ENCODE measurements at regions not wholly inside any gene's neighbourhood (a gene's known extent, or its start where the extent isn't known, plus 50 kb on each side); places are given as distances from the start of the nearest gene placed in this dataset.
"Not testable (repeated sequence)": the region's sequence is repeated elsewhere in the genome, so short reads cannot be mapped to it uniquely, and the experiment has no call there.

DNA sequence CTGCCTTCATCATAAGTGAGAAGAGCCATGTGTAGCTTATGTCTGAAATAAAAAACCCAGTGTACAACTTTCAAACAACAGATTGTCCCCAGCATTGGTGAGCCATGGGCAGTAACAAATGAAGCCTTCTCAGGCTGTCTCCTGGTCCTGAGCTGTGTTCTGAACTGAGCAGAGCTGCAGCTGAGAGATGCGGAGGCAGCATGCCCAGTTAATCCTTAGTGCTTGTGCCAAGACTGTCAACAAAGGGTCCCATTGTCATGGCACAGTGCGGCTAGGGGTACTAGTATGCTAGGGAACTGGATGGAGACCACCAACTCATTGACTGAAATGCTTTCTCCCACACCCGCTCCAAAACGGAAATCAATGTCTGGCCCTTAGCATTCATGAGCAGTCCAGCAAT, 154.3 kb downstream of the RMST start:
- H3K27ac ChIP-seq (ENCODE audit: low read depth, low read length): no peak overlapping the region
- WGBS, 3 donors: 84 to 88% (median 84%) methylated on average over 4 of the region's 4 CpGs

DNA sequence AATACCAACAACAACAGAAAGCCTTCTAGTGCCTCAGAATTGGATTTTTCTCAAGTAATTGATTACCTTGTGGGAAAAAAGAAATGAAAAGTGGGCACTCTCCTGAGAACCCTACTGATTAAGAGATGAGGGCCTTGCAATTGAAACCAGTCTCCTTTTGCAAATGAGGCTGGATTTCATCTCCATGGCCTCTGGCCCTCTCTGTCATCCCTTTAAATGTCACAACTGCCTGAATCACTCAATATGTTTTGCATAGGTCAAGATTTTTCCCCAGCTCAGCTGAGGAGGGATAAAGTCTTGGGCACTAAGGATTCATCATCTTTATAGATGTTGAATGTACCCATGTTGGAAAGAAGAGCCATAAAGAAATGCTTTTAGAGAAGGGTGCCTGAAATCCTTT, 166.4 kb downstream of the RMST start:
- H3K27ac ChIP-seq (ENCODE audit: low read depth, low read length): no peak overlapping the region

DNA sequence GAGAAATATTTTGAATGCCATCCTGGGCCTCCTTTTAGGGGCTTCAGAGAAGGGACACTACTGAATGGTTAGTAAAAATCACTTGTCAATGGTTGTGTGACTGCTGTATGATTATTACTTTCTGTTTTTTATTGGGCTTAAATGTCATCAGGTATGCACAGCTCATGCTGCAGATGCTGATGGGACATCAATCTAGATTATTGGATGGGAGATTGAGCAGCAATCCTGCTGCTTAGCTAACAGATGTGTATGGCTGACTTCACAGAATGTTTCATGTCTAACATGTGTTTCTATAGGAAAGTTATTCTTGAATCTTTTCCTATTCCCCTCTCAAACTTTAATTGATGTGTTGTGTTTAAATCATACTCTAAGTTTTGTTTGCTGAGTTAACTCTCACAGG, 166.8 kb downstream of the RMST start:
- H3K27ac ChIP-seq (ENCODE audit: low read depth, low read length): no peak overlapping the region

- WGBS, 3 donors: 76 to 90% (median 85%) methylated on average over 2 of the region's 2 CpGs
- H3K27ac ChIP-seq (ENCODE audit: low read depth, low read length): no peak overlapping the region
These were observed 167.8 kb downstream of the RMST start for GRCh38 chr12:97630356-97630755.

- 45 to 67% (median 53%) methylated on average over 4 of the region's 4 CpGs for WGBS, 3 donors
- no peak overlapping the region for H3K27ac ChIP-seq (ENCODE audit: low read depth, low read length)
These were observed 168.3 kb downstream of the RMST start for GRCh38 chr12:97630875-97631274.

DNA sequence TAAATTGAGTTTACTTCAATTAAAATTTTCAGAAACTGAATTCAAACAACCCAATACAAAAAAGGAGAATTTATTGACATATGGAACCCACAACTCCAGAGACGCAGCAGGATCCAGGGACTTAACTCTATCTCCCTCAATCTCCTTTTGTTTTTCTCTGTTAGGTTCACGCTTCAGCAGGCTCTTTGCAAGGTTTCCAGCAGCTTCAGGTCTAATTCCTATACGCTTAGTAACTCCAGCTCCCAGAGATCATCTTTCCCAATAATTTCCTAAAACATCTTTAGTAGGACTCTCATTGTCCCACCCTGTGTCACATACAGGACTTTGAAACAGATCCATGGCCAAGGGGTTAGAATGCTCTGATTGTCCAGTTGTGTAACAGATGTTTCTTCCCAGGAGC, 175.2 kb downstream of the RMST start:
- 71 to 89% (median 87%) methylated on average over 3 of the region's 3 CpGs for WGBS, 3 donors
- no peak overlapping the region for H3K27ac ChIP-seq (ENCODE audit: low read depth, low read length)

DNA sequence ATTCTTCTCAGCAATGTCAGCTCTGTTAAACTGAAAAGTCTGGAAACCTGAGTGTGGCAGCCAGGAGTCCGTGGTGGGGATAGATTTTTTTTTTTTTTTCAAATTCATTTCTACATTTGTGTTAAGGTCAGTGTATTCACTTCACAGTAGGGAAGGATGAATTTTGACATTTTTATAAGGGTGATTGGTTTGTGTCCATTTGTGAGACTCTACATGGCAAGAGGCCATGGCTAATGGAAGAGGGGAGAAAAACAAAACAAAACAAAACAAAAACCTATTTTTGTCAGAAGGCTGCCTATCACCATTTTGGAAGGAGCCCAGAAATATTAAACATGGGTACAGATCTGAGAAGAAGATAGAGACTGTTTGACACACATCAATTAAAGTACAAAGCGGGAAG, 176.1 kb downstream of the RMST start:
- WGBS, 3 donors: 72 to 83% (median 73%) methylated on average over 2 of the region's 2 CpGs
- H3K27ac ChIP-seq (ENCODE audit: low read depth, low read length): no peak overlapping the region

- no peak overlapping the region for H3K27ac ChIP-seq (ENCODE audit: low read depth, low read length)
- WGBS, 3 donors: 86 to 97% (median 96%) methylated on average over 1 of the region's 1 CpG
These were observed 177.1 kb downstream of the RMST start for GRCh38 chr12:97639702-97640101.

DNA sequence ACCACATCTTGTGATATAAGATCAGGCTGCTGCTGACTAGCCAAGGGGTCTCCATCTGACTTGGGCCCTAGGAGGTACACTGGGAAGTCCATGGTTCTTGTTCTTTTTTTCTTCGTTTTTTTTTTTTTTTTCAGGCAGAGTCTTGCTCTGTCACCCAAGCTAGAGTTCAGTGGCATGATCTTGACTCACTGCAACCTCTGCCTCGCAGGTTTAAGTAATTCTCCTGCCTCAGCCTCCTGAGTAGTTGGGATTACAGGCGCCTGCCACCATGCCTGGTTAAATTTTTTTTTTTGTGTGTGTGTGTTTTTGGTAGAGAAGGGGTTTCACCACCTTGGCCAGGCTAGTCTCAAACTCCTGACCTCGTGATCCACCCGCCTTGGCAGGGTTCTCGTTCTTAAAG, 178.2 kb downstream of the RMST start:
- WGBS, 3 donors: 73 to 88% (median 85%) methylated on average over 6 of the region's 6 CpGs
- no peak overlapping the region for H3K27ac ChIP-seq (ENCODE audit: low read depth, low read length)

DNA sequence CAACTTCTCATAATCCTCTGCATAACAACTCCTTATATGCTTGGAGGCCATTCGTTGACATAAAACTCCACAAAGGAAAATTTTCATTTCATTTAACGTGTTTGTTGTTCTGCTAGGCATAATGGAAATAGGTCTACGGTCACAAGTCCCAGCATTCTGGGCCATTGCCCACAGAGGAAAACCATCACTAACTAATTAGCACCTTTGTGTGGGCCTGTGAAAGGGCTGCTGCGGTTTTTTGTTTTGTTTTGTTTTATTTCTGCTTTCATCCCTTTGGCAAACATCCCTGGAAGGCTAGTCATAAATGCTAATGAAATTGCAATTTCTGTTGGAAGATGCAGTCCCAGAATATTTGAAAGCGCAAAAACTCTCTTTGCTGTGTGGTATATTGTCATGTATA, 180.3 kb downstream of the RMST start:
- no peak overlapping the region for H3K27ac ChIP-seq (ENCODE audit: low read depth, low read length)
- 67 to 78% (median 74%) methylated on average over 5 of the region's 5 CpGs for WGBS, 3 donors

- H3K27ac ChIP-seq (ENCODE audit: low read depth, low read length): no peak overlapping the region
- WGBS, 3 donors: 89 to 97% (median 91%) methylated on average over 7 of the region's 7 CpGs
These were observed 181.3 kb downstream of the RMST start for GRCh38 chr12:97643924-97644323.

DNA sequence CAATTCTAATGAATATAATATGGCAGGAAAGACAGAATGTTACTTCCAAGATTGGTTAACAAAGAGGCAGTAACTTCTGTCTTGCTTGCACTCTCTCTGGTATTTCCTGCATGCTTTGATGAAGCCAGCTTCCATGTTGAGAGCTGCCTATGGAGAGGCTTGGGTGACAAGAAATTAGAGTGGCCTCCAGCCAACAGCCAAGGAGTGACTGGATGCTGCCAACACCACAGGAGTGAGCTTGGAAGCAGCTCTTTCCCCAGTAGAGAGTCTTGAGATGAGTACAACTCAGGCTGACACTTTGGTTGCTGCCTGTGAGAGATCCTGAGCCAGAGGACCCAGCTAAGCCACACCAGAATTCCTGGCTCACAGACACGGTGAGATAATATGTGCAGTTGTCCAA, 183.1 kb downstream of the RMST start:
- 56 to 67% (median 66%) methylated on average over 1 of the region's 1 CpG for WGBS, 3 donors

DNA sequence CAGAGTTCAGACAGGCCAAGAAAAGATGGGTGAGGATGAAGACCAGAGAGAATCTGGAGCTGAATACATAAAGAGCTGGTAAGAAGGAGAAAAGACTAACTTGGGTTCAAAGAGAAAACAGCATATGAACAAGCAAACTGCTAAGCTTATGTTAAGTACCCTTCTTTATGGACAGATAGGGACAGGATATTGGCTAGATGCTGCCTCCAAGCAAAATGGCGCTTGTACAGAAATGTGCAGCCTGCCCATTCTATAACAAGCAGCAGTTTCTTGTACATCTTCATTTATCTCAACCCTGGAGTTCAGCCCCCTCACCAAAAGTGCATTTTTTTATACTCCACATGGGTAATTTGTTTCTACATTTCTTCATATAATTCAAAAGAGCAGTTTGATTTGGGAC, 184.5 kb downstream of the RMST start:
- no peak overlapping the region for H3K27ac ChIP-seq (ENCODE audit: low read depth, low read length)
- 92 to 96% (median 93%) methylated on average over 1 of the region's 1 CpG for WGBS, 3 donors

More for the DNA sequence above, 183.1 kb downstream of the RMST start:
- no peak overlapping the region for H3K27ac ChIP-seq (ENCODE audit: low read depth, low read length)

- 64 to 73% (median 70%) methylated on average over 2 of the region's 2 CpGs for WGBS, 3 donors
- H3K27ac ChIP-seq (ENCODE audit: low read depth, low read length): no peak overlapping the region
These were observed 187.6 kb downstream of the RMST start for GRCh38 chr12:97650242-97650641.

GRCh38 chr12:97656548-97656947, 193.9 kb downstream of the RMST start:
- 88 to 91% (median 90%) methylated on average over 17 to 19 of the region's 19 CpGs for WGBS, 3 donors
- H3K27ac ChIP-seq (ENCODE audit: low read depth, low read length): not testable (repeated sequence)

- 45 to 58% (median 47%) methylated on average over 3 of the region's 3 CpGs for WGBS, 3 donors
- H3K27ac ChIP-seq (ENCODE audit: low read depth, low read length): no peak overlapping the region
These were observed 196.7 kb downstream of the RMST start for GRCh38 chr12:97659117-97659880.

GRCh38 chr12:97666263-97666662, 203.7 kb downstream of the RMST start:
- no peak overlapping the region for H3K27ac ChIP-seq (ENCODE audit: low read depth, low read length)
- WGBS, 3 donors: 20 to 57% (median 41%) methylated on average over 4 of the region's 4 CpGs

DNA sequence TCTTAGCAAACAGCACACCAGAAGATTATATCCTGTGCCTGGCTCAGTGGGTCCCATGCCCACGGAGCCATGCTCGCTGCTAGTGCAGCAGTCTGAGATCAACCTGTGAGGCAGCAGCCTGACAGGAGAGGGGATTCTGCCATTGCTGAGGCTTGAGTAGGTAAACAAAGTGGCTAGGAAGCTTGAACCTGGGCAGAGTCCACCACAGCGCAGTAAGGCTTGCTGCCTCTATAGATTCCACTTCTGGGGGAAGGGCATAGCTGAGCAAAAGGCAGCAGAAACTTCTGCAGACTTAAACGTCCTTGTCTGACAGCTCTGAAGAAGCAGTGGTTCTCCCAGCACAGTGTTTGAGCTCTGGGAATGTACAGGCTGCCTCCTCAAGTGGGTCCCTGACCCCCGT, 210.3 kb downstream of the RMST start:
- WGBS, 3 donors: 56 to 69% (median 68%) methylated on average over 5 of the region's 5 CpGs
- no peak overlapping the region for H3K27ac ChIP-seq (ENCODE audit: low read depth, low read length)

GRCh38 chr12:97680751-97681150, 218.1 kb downstream of the RMST start:
- WGBS, 3 donors: 41 to 86% (median 67%) methylated on average over 2 of the region's 2 CpGs
- no peak overlapping the region for H3K27ac ChIP-seq (ENCODE audit: low read depth, low read length)

DNA sequence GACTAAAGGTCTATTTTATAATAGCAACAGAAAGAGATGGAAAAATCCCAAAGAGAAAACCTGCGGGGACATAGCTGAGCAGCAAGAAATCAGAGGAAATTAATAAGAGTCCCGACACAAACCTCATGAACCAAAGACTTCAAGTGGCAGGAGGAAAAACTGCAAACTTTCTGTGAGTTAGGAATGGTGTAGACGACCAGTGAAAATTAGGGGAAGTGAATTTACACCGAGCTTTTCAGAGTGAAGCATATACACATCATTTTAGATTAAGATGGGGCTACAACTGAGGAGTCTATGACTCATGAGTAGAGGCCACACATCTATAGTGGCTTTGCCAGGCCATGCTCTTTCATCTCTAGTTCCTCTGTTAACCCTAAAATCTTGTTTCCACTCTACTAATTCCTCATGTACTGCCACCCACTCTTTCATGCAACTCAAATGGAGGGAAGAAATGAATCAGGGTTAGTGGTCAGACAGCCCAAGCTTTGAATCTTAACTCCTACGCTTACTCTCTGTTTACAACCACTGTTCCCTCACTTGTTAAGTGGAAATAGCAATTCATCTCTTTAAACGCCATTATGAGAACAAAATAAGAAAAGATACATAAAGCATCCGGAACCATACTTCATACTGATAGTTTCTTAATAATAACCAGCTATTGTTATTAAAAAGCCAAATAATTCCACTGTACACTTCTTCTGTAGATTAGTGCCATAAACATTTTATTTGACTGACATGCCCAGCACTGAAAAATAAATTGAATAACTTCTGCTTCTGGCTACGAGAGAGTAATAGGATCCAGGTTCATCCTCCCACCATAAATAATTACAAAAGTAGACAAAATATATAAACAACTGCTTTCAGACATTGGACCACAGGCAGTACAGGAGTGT, 219.3 kb downstream of the RMST start:
- H3K27ac ChIP-seq (ENCODE audit: low read depth, low read length): no peak overlapping the region
- WGBS, 3 donors: 57 to 66% (median 65%) methylated on average over 8 of the region's 8 CpGs
